PC-9 (cell line): ENCODE measurements at regions not wholly inside any gene's neighbourhood (a gene's known extent, or its start where the extent isn't known, plus 50 kb on each side); places are given as distances from the start of the nearest gene placed in this dataset.

Source experiments
- CTCF ChIP-seq: fragments of 200-600 bp; sonication (generic); conservative IDR thresholded peaks from 2 replicates; pipeline ENCODE4 v1.6.1; 2017; ENCODE audit warnings: mixed run types, antibody characterized with exemption, mild to moderate bottlenecking, moderate library complexity
- EZH2 ChIP-seq: fragments of 200-600 bp; sonication (generic); IDR thresholded peaks from 2 replicates; pipeline ENCODE4 v1.8.0; 2017; ENCODE audit warnings: antibody characterized with exemption, low read depth

- no peak for TF ChIP-seq CTCF
- no peak for TF ChIP-seq EZH2
Observed at GRCh38 chr14:101029668-101030290, 126.3 kb upstream of the RTL1 start.
